HepG2 (cell line): ENCODE measurements at regions not wholly inside any gene's neighbourhood (a gene's known extent, or its start where the extent isn't known, plus 50 kb on each side); places are given as distances from the start of the nearest gene placed in this dataset.

Experiments
- ATAC-seq: fragments of 200-7000 bp; cut with Tn5 transposase; 3 replicates; pipeline ENCODE4 v1.9.1; 2020; ENCODE audit warnings: mild to moderate bottlenecking, moderate library complexity
- BruUV-seq: library from RNA; stranded (reverse); fragments of 400-500 nt; replicated peaks from 2 replicates; lab custom pipeline; 2021; lab: Mats Ljungman, UMichigan
- CTCF ChIA-PET: fragments of 300-600 bp; formaldehyde crosslinking; extraction: SDS; loops from one replicate; lab custom pipeline; 2021; ENCODE audit warnings: low total read pairs, inconsistent platforms, low intra/inter-chr PET ratio; lab: Yijun Ruan, JAX
- POLR2A ChIA-PET: fragments of 350-600 bp; sonication (Branson Sonifier 250); formaldehyde crosslinking; loops from one replicate; lab custom pipeline; 2020; ENCODE audit warnings: antibody characterized with exemption, inconsistent platforms; lab: Yijun Ruan, JAX
- DNase-seq: peaks from one replicate; pipeline ENCODE4 v3.0.0-alpha.2; 2015; ENCODE audit warnings: low spot score
- FAIRE-seq: peaks from 3 replicates; lab custom pipeline; 2011; peaks lifted over from hg19 to GRCh38; lab: Jason Lieb, UNC
- H2AFZ ChIP-seq: one replicate; pipeline ENCODE4 v1.6.1; 2011; ENCODE audit warnings: low read length, inconsistent platforms
- H3K27ac ChIP-seq: fragments of 300-600 bp; 3 replicates; pipeline ENCODE4 v1.8.0; 2011; ENCODE audit warnings: mixed run types, mild to moderate bottlenecking, mixed read lengths, low read length, inconsistent platforms; ENCODE audit not compliant: insufficient read depth; ENCODE audit errors: extremely low read length
- H3K27me3 ChIP-seq, 2 experiments: fragments of 200-600 bp in 1 of 2; 2 replicates in 1 of 2; 3 replicates in 1 of 2; pipeline versions ENCODE4 v1.6.0 to v1.8.0; 2011; ENCODE audit warnings: low read length in 2 of 2, mild to moderate bottlenecking in 2 of 2, moderate library complexity in 2 of 2, inconsistent platforms in 1 of 2; ENCODE audit not compliant: insufficient read depth in 2 of 2, control insufficient read depth in 1 of 2
- H3K36me3 ChIP-seq, 2 experiments: fragments of 200-600 bp in 1 of 2; replicated peaks in 1 of 2; 2 replicates in 1 of 2; 3 replicates in 1 of 2; pipeline versions ENCODE4 v1.5.1 to v1.8.0; 2011; ENCODE audit warnings: low read length in 2 of 2, inconsistent platforms in 1 of 2; ENCODE audit not compliant: insufficient read depth in 2 of 2, control insufficient read depth in 1 of 2
- H3K4me1 ChIP-seq: 2 replicates; pipeline ENCODE4 v1.5.1; 2012; ENCODE audit warnings: low read length, inconsistent platforms; ENCODE audit not compliant: insufficient read depth
- H3K4me2 ChIP-seq: 2 replicates; pipeline ENCODE4 v1.6.0; 2011; ENCODE audit warnings: low read depth, low read length, inconsistent platforms
- H3K4me3 ChIP-seq, 3 experiments: fragments of 200-600 bp in 1 of 3; sonication (generic), shearing (Covaris generic) in 1 of 3; replicated peaks in 1 of 3; 2 replicates each; pipeline ENCODE4 v1.5.1; 2011 to 2016; ENCODE audit warnings: low read length in 3 of 3, inconsistent platforms in 2 of 3, low read depth in 2 of 3, mild to moderate bottlenecking in 2 of 3, control low read depth in 1 of 3, mixed read lengths in 1 of 3; ENCODE audit not compliant: insufficient read depth in 1 of 3
- H3K79me2 ChIP-seq: one replicate; pipeline ENCODE4 v1.6.1; 2011; ENCODE audit warnings: low read length, inconsistent platforms; ENCODE audit not compliant: insufficient read depth
- H3K9ac ChIP-seq: 2 replicates; pipeline ENCODE4 v1.6.0; 2011; ENCODE audit warnings: mild to moderate bottlenecking, low read depth, low read length, inconsistent platforms; ENCODE audit not compliant: insufficient read depth
- H3K9me3 ChIP-seq: 2 replicates; pipeline ENCODE4 v1.5.1; 2012; ENCODE audit warnings: mild to moderate bottlenecking, low read length
- H4K20me1 ChIP-seq: 2 replicates; pipeline ENCODE4 v1.6.0; 2011; ENCODE audit warnings: inconsistent platforms, mild to moderate bottlenecking, low read length, moderate library complexity; ENCODE audit not compliant: insufficient read depth
- CC2D1A ChIP-seq: sonication (generic); formaldehyde crosslinking; IDR thresholded peaks from 2 replicates; pipeline ENCODE4 v1.8.1; 2023; ENCODE audit warnings: mild to moderate bottlenecking, missing genetic modification reagents
- ELF4 ChIP-seq: sonication (generic); formaldehyde crosslinking; IDR thresholded peaks from 2 replicates; pipeline ENCODE4 v1.5.0; 2020; ENCODE audit warnings: missing genetic modification reagents, mild to moderate bottlenecking, moderate library complexity, borderline replicate concordance
- HNF4A ChIP-seq: sonication (generic); formaldehyde crosslinking; IDR thresholded peaks from 2 replicates; pipeline ENCODE4 v1.4.0; 2020; ENCODE audit warnings: missing genetic modification reagents
- MYNN ChIP-seq: sonication (generic); formaldehyde crosslinking; IDR thresholded peaks from 2 replicates; pipeline ENCODE4 v1.4.0; 2020; ENCODE audit warnings: mild to moderate bottlenecking, low read depth, missing genetic modification reagents
- RORA ChIP-seq: sonication (generic); formaldehyde crosslinking; IDR thresholded peaks from 2 replicates; pipeline ENCODE4 v1.5.0; 2020; ENCODE audit warnings: mild to moderate bottlenecking, missing genetic modification reagents, moderate library complexity
- SALL2 ChIP-seq: sonication (generic); formaldehyde crosslinking; IDR thresholded peaks from 2 replicates; pipeline ENCODE4 v1.8.1; 2023; ENCODE audit warnings: mild to moderate bottlenecking, missing genetic modification reagents, inconsistent platforms
- TFDP1 ChIP-seq: IDR thresholded peaks from 2 replicates; pipeline ENCODE4 v1.6.1; 2016; ENCODE audit warnings: missing compliant biosample characterization, missing genetic modification reagents, borderline replicate concordance
- ZBTB38 ChIP-seq: sonication (generic); formaldehyde crosslinking; IDR thresholded peaks from 2 replicates; pipeline ENCODE4 v1.5.1; 2020; ENCODE audit warnings: mild to moderate bottlenecking, missing genetic modification reagents
- ZNF350 ChIP-seq: sonication (generic); formaldehyde crosslinking; IDR thresholded peaks from 2 replicates; pipeline ENCODE4 v1.4.0; 2020; ENCODE audit warnings: mild to moderate bottlenecking, low read depth, missing genetic modification reagents, borderline replicate concordance
- WGBS: methylation state at CpG from one replicate; pipeline ENCODE4 v1.1.6; 2017; ENCODE audit warnings: low lambda C conversion rate; 5-methylcytosine and 5-hydroxymethylcytosine counted together
- in situ Hi-C: cut with HindIII; loops from 2 replicates; pipeline ENCODE4 v1.10.0; 2017; ENCODE audit warnings: low pct_unique_long_range_greater_than_20kb; ENCODE audit not compliant: extremely low pct_ligation_motif_present
- intact Hi-C: fragments of 100-400 bp; cut with micrococcal nuclease; formaldehyde crosslinking; loops from one replicate; pipeline ENCODE4 v1.10.0; 2022; ENCODE audit not compliant: unreplicated experiment
- TF ChIP-seq, protein P1 (sequence below): sonication (generic); formaldehyde crosslinking; IDR thresholded peaks from 2 replicates; pipeline ENCODE4 v1.8.1; 2023; ENCODE audit warnings: mild to moderate bottlenecking, inconsistent platforms, moderate library complexity, missing genetic modification reagents, borderline replicate concordance
- TF ChIP-seq, protein P2 (sequence below): IDR thresholded peaks from 2 replicates; pipeline ENCODE4 v1.4.0; 2020; ENCODE audit warnings: mild to moderate bottlenecking, missing genetic modification reagents

- peaks cover 7% of the 10 kb centered on the region for H3K9me3 ChIP-seq
- DNase-seq (no peak), ATAC-seq (no peak), FAIRE-seq (no peak)
- in situ Hi-C loops, result no loop called here
- ChIA-PET CTCF (no interaction called here), POLR2A (no interaction called here)
- peaks cover 0 to 17% of the 10 kb centered on the region in 2 experiments; a peak in 3 of 5 replicates for H3K27me3 ChIP-seq
- H2AFZ ChIP-seq, result no peak overlapping the region
- no peak overlapping the region for H3K4me3 ChIP-seq
- no peak overlapping the region for H3K27ac ChIP-seq
- H3K4me2 ChIP-seq, result no peak overlapping the region
- H3K9ac ChIP-seq, result no peak overlapping the region
- H3K36me3 ChIP-seq, result no peaks in the 10 kb centered on the region
- H3K4me1 ChIP-seq, result no peaks in the 10 kb centered on the region
- BruUV-seq, result no TSS peak
- intact Hi-C loops, result no loop called here
- 14% methylated on average over 2 of the region's 2 CpGs for WGBS
- H3K79me2 ChIP-seq, result no peaks in the 10 kb centered on the region
- no peaks in the 10 kb centered on the region for H4K20me1 ChIP-seq
- TF ChIP-seq HNF4A (CRISPR knock-in tag), result no peak
- no peak for TF ChIP-seq ELF4 (CRISPR knock-in tag)
- no peak for TF ChIP-seq SALL2 (CRISPR knock-in tag)
- TF ChIP-seq ZNF350 (CRISPR knock-in tag), result no peak
- TF ChIP-seq, protein P1, sequence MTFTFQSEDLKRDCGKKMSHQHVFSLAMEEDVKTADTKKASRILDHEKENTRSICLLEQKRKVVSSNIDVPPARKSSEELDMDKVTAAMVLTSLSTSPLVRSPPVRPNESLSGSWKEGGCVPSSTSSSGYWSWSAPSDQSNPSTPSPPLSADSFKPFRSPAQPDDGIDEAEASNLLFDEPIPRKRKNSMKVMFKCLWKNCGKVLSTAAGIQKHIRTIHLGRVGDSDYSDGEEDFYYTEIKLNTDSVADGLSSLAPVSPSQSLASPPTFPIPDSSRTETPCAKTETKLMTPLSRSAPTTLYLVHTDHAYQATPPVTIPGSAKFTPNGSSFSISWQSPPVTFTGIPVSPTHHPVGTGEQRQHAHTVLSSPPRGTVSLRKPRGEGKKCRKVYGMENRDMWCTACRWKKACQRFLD (CRISPR knock-in tag), result no peak
- TF ChIP-seq ZBTB38 (CRISPR knock-in tag), result no peak
- TF ChIP-seq, protein P2, sequence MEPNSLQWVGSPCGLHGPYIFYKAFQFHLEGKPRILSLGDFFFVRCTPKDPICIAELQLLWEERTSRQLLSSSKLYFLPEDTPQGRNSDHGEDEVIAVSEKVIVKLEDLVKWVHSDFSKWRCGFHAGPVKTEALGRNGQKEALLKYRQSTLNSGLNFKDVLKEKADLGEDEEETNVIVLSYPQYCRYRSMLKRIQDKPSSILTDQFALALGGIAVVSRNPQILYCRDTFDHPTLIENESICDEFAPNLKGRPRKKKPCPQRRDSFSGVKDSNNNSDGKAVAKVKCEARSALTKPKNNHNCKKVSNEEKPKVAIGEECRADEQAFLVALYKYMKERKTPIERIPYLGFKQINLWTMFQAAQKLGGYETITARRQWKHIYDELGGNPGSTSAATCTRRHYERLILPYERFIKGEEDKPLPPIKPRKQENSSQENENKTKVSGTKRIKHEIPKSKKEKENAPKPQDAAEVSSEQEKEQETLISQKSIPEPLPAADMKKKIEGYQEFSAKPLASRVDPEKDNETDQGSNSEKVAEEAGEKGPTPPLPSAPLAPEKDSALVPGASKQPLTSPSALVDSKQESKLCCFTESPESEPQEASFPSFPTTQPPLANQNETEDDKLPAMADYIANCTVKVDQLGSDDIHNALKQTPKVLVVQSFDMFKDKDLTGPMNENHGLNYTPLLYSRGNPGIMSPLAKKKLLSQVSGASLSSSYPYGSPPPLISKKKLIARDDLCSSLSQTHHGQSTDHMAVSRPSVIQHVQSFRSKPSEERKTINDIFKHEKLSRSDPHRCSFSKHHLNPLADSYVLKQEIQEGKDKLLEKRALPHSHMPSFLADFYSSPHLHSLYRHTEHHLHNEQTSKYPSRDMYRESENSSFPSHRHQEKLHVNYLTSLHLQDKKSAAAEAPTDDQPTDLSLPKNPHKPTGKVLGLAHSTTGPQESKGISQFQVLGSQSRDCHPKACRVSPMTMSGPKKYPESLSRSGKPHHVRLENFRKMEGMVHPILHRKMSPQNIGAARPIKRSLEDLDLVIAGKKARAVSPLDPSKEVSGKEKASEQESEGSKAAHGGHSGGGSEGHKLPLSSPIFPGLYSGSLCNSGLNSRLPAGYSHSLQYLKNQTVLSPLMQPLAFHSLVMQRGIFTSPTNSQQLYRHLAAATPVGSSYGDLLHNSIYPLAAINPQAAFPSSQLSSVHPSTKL (CRISPR knock-in tag), result no peak
- no peak for TF ChIP-seq MYNN (CRISPR knock-in tag)
- no peak for TF ChIP-seq RORA (CRISPR knock-in tag)
- TF ChIP-seq TFDP1 (CRISPR knock-in tag), result no peak
- TF ChIP-seq CC2D1A (CRISPR knock-in tag), result no peak
Measured at GRCh38 chr6:4208158-4208557, 72.8 kb upstream of the ECI2 start.
